Mucosa of gallbladder (tissue), 1 donor: ENCODE measurements at regions not wholly inside any gene's neighbourhood (a gene's known extent, or its start where the extent isn't known, plus 50 kb on each side); places are given as distances from the start of the nearest gene placed in this dataset.

Experiments
- DNase-seq: peaks from one replicate; pipeline ENCODE4 v3.0.0-alpha.2; 2020; ENCODE audit warnings: low spot score
- donor health status: DM: no; HTN: no; CAD: no.

GRCh38 chr6:120627612-120628011 lies 706.7 kb downstream of the TBC1D32 start:
- DNase-seq, result no peak

DNA sequence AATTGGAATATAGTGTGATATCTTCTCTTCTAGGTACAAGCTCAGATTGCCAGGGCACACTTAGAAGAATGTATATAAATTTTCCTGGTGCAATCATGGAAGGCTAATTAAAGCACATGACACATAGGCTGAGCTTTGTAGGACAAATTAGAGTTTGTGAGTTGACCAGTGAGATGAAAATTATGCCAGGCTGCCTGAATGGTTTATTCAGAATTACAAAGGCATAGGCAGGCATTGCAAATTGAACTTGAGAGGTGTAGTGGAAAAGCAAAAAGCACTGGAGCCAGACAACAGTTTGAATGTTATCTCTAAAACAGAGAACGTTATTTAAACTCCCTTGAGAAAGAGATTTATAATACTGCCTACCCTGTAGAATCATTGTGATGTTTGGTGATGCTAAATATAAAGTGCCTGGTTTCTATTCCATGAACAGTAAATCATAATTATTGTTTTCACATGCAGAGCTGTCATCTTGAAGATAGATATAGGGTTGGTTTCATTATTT lies 712.1 kb downstream of the TBC1D32 start:
- no peak for DNase-seq

DNA sequence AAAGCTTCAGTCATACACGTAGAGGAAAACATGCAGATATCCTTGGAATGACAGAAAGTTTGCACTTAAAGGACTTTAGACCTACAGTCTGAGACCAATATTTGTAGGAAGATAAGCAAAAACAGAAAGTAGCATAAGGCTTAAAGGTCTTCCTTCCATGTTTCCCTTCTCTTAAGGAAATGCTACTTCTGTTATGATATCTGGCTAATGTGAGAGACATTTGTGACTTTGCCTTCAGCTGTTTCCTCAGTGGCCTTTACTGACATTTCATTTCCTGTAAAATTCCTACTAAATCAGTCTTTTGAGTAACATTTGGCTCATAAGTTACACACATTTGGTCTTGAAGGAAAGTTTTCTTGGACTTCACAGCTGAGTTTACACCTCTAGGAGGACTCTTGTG lies 713.4 kb downstream of the TBC1D32 start:
- DNase-seq, result no peak

- no peak for DNase-seq
Observed at GRCh38 chr6:120615238-120615637, 719.0 kb downstream of the TBC1D32 start.

DNA sequence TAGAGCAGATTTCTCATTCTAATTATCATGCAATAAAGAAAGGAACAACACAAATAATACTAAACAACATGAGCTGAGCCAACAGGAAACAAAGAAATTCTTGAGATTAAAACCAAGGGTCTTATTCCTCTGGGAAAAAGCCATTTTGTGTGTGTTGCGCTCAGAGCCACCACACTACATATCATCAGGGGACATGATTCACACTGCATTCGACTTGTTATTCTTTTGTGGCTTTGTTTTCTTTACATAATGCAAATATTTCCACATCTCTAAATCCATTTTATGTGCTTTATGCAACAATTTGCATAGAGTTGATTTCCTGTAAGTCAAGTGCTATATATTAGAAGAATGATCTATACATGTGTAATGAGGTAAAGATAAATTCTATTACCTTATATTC lies 719.6 kb downstream of the TBC1D32 start:
- no peak for DNase-seq

GRCh38 chr6:120608826-120609225 lies 725.5 kb downstream of the TBC1D32 start:
- DNase-seq, result no peak

DNA sequence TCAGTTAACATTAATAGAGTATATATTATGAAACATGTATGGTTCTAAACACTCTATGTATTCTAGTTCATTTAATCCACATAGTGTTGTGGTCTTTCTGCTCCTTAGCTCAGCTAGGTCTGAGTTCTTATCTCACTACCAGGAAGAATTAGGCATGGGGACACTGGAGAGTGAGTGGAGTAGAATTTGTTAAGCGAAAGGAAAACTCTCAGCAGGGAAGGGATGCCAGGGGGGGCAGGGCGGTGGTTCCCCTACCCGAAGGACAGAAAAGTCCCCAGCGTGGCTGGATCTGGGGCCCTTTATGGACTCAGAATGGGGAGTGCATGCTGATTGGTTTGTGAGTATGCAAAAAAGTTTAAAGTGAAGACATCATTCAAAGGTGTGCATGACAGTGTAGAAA lies 727.5 kb downstream of the TBC1D32 start:
- no peak for DNase-seq

DNA sequence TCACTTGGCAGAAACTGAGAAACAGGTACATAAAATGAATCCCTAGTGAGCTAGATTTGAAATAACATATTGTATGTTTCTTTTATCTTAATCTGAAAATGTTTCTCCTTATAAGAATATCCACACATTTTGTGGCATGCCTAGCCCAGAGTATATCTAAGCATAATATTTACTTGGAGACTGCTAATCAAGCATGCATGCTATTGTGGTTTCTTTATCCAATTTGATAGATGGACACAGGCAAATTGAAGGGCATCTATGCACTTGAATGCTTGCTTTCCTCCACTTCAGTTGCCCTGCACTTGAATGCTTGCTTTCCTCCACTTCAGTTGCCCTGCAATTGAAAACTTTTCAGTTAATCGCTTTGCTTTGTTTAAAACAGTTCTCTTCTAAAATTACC lies 729.8 kb downstream of the TBC1D32 start:
- DNase-seq, result no peak

DNA sequence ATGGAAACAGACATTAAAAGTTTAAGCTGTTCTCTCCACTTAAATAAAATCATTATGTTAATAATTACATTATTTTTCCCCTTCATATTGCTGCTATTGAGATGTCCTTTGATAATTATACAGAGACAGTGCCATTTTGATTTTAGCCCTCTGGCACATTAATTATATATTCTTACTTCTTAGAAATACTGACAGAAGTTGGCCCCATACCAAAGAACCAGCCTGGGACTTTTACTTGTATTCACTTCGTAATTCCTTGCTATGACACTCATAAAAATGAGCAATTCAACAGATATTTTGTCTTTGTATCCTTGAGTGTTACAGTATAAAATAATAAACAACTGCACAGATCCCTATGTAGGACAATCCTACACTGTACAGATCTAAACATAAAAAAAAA lies 743.7 kb downstream of the TBC1D32 start:
- DNase-seq, result no peak

DNA sequence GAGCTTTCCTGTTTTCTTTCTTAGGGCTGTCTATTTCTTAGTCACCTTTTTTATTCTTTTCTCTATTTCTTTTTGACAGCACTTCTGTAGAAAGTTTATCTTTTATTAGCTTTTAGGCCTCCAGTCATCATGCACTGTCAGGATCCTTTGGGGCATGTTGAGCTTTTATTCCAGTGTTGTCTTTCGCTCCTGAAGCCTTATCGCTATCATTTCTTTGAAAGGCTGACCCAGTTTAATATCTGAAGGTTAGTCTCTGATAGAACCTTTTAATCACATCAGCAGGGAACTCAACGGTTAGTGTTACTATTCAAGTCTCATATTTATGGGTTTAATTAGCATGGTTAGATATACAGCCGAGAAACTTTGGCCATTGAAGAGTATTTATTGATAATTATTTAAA lies 745.9 kb downstream of the TBC1D32 start:
- DNase-seq, result no peak

DNA sequence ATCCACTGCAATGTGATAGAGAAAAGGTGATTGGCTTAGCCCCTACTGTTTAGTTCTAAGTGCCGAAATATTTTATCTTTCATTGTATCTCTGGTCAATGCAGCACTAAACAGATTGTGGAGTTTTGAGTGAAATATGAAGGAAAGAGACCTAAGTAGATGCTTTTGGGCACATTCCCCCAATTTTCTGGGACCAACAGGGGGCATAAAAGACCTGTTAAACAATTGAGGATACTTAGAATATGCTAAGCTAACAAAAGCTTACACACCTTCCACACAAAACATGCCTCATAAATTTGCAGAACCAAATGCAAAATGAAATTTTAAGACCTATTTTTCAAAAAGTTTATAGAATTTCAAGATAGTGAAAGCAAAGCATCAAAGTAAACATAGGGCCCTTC lies 746.9 kb downstream of the TBC1D32 start:
- no peak for DNase-seq

GRCh38 chr6:120584111-120584760 lies 750.0 kb downstream of the TBC1D32 start:
- DNase-seq, result no peak

DNA sequence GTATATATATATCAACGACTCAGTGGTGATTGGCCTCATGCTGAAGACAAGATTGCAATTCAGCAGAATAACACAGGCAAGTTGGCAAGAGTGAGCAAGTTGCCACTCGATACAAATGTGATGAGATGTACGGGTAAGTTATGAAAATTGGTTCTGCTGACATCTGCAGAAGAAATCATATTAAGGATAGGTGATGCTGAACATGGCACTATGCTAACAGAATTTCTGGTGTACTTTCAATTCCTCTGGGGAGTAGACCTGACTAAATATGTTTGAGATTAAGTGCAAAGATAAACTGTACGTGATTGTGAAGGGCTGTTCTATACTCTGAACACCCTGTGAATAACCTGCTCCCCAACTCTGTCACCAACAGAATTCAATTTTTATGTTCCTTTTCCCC lies 758.2 kb downstream of the TBC1D32 start:
- DNase-seq, result no peak

DNA sequence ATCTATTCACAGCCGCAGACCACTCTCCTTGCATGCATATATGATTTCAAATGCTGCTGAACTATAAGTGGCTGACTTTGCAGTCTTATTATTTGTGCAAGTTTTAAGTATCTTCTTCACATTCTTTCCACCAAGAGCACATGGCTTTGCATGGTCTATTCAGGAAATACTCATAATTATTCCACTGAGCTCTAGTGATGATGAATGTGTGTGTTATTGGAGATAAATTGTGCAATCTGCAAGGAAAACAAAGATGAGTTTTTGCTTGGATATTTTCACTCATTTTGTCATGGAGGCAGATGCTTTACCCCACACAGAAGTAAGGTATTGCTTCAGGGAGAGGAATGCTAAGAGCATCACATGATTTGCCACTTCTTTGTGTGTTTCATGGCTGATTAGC lies 764.6 kb downstream of the TBC1D32 start:
- DNase-seq, result no peak

GRCh38 chr6:120564779-120565178 lies 769.5 kb downstream of the TBC1D32 start:
- DNase-seq, result no peak

DNA sequence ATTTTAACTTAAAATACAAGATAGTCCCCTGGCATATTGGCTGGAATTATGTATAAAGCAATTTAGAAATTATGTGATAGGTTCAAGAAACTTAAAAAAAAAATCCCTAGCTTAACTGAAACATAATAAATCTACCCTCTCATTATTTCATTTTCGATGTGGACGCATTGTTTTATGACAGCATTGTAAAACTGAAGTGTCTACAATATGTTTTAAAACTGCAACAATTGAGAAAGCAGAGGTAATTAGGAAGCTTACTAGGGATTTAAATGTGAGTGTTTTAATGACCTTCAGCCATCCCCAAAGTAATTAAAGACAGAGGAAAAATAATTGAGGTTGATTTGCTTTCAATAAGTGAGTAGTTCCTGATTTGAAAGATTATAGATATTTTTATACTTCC lies 776.0 kb downstream of the TBC1D32 start:
- no peak for DNase-seq

DNA sequence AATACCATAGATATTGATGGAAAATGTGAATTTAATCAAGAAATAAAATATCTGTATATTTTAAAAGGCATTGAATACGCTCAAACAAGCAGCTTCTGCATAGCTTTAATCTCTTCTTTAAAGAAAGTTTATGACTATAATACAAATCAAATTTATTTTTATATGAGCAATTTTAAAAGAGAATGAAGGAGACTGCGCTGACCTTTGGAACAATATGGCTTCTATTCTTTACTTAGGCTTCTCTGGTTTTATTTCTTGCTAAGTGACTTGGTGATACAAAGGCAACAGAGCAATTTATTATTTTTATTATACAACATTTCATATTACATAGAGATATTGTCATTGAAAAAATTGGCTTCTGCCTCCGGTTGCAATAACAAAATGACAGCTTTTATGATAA lies 776.7 kb downstream of the TBC1D32 start:
- no peak for DNase-seq

GRCh38 chr6:120556491-120556890 lies 777.8 kb downstream of the TBC1D32 start:
- DNase-seq, result no peak

DNA sequence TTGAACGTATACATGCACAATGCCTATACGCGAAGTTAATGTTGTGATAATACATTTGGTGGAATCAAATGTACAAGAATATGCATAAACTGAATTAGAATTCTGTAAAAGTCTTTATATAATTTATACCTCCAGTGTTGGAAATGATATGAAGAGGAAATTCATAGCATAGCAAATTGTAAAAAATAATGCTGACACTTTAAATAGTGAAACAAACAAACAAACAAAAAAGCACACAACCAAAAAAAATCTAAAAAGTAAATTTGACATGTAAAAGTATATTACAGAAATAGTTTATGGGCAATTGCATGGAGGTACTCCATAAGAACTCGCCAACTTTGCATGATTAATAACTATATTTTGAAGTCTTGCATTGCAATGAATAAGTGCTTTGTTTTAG lies 780.9 kb downstream of the TBC1D32 start:
- no peak for DNase-seq

GRCh38 chr6:120545353-120545752 lies 788.9 kb downstream of the TBC1D32 start:
- no peak for DNase-seq

DNA sequence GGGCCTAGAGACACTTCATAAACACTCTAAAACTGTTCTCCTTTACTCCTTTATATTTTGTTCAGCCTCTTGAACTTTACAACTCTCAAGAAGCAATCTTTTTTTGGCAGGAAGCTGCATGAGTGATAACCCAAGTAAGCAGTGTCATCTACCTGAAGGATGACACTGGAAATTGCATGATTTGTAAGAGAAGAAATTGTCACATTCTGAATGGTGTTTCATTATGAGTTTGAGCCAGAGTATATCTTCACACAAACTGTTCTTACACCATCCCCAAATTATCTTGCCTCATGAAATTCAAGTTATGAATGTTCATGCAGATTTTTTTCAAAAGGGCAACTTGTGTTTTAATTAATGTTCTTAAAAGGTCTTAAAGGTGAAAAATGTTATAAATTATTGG lies 799.3 kb downstream of the TBC1D32 start:
- DNase-seq, result no peak

GRCh38 chr6:120526576-120526975 lies 807.7 kb downstream of the TBC1D32 start:
- DNase-seq, result no peak

DNA sequence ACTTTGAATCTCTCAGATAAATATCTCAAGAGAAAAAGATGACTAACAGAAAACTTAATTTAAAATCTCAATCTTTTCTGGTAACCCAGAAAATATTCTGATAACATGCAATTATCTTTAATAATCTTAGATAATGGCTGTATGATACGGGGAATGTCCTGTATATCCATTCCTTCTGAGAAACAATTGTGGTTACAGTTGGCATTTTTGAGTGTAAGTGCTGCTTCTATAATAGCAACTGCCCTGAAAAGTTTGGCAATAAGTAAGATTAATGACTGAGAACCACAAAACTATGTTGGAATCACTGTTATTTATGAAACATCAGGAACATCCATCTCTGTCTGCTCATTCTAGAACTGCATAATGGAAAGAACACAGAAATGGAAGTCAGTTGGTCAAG lies 819.7 kb downstream of the TBC1D32 start:
- DNase-seq, result no peak

- no peak for DNase-seq
Observed at GRCh38 chr6:120511712-120512111, 822.6 kb downstream of the TBC1D32 start.
